ENCODE measurements at regions not wholly inside any gene's neighbourhood (a gene's known extent, or its start where the extent isn't known, plus 50 kb on each side); places are given as distances from the start of the nearest gene placed in this dataset.

- no peaks in the 10 kb centered on the region for H3K27me3 ChIP-seq
- no peaks in the 10 kb centered on the region for H3K4me1 ChIP-seq
- H3K27ac ChIP-seq: no peak overlapping the region
- H3K4me3 ChIP-seq: no peak overlapping the region
- WGBS, 5 donors: 13 to 29% (median 22%) methylated on average over 3 of the region's 3 CpGs
- no peaks in the 10 kb centered on the region for H3K9me3 ChIP-seq
- no peak for TF ChIP-seq POLR2AphosphoS5 (IDR thresholded peaks at IDR 0.05)
- no peak for TF ChIP-seq POLR2A (IDR thresholded peaks at IDR 0.05)
- no peak for TF ChIP-seq EP300 (IDR thresholded peaks at IDR 0.05)
- no peak for TF ChIP-seq CTCF (IDR thresholded peaks at IDR 0.05)
- no peaks in the 10 kb centered on the region for H3K36me3 ChIP-seq
- intact Hi-C loops (cut with DNase I; ENCODE audit: low total_unique reads): no loop called here
- no peak for DNase-seq
Measured at GRCh38 chr7:51666266-51666665, 349.7 kb upstream of the COBL start.

- Histone ChIP-seq H3K4me3 (no peak overlapping the region), H3K4me1 (no peaks in the 10 kb centered on the region), H3K27ac (no peak overlapping the region), H3K36me3 (no peaks in the 10 kb centered on the region), H3K9me3 (no peaks in the 10 kb centered on the region), H3K27me3 (no peaks in the 10 kb centered on the region)
- DNase-seq: no peak
- intact Hi-C loops (cut with DNase I; ENCODE audit: low total_unique reads): no loop called here
- TF ChIP-seq CTCF (IDR thresholded peaks at IDR 0.05) (no peak), EP300 (IDR thresholded peaks at IDR 0.05) (no peak), POLR2AphosphoS5 (IDR thresholded peaks at IDR 0.05) (no peak), POLR2A (IDR thresholded peaks at IDR 0.05) (no peak)
- 70 to 78% (median 77%) methylated on average over 7 of the region's 7 CpGs for WGBS, 5 donors
Measured at GRCh38 chr7:51665045-51665780, 348.6 kb upstream of the COBL start.

- no peak for TF ChIP-seq POLR2A (IDR thresholded peaks at IDR 0.05)
- TF ChIP-seq POLR2AphosphoS5 (IDR thresholded peaks at IDR 0.05): no peak
- TF ChIP-seq EP300 (IDR thresholded peaks at IDR 0.05): no peak
- TF ChIP-seq CTCF (IDR thresholded peaks at IDR 0.05): no peak
- no peaks in the 10 kb centered on the region for H3K4me1 ChIP-seq
- no peak overlapping the region for H3K4me3 ChIP-seq
- intact Hi-C loops (cut with DNase I; ENCODE audit: low total_unique reads): no loop called here
- no peak for DNase-seq
- no peaks in the 10 kb centered on the region for H3K27me3 ChIP-seq
- no peaks in the 10 kb centered on the region for H3K36me3 ChIP-seq
- 90 to 94% (median 93%) methylated on average over 7 of the region's 7 CpGs for WGBS, 5 donors
- H3K9me3 ChIP-seq: no peaks in the 10 kb centered on the region
- no peak overlapping the region for H3K27ac ChIP-seq
Measured at GRCh38 chr7:51660516-51660915, 343.9 kb upstream of the COBL start.

GRCh38 chr7:51658684-51659083 is 342.1 kb upstream of the COBL start:
- H3K27ac ChIP-seq: no peak overlapping the region
- no peak overlapping the region for H3K4me3 ChIP-seq
- intact Hi-C loops (cut with DNase I; ENCODE audit: low total_unique reads): no loop called here
- DNase-seq: no peak
- no peaks in the 10 kb centered on the region for H3K4me1 ChIP-seq
- no peaks in the 10 kb centered on the region for H3K27me3 ChIP-seq
- no peaks in the 10 kb centered on the region for H3K9me3 ChIP-seq
- TF ChIP-seq EP300 (IDR thresholded peaks at IDR 0.05): no peak
- no peak for TF ChIP-seq POLR2AphosphoS5 (IDR thresholded peaks at IDR 0.05)
- no peaks in the 10 kb centered on the region for H3K36me3 ChIP-seq
- 85 to 88% (median 87%) methylated on average over 6 of the region's 6 CpGs for WGBS, 5 donors

- H3K4me3 ChIP-seq: no peak overlapping the region
- no peaks in the 10 kb centered on the region for H3K36me3 ChIP-seq
- intact Hi-C loops (cut with DNase I; ENCODE audit: low total_unique reads): no loop called here
- TF ChIP-seq POLR2AphosphoS5 (IDR thresholded peaks at IDR 0.05) (peak; percentile 31 to 64 (median 46)), POLR2A (IDR thresholded peaks at IDR 0.05) (no peak)
- H3K27me3 ChIP-seq: no peaks in the 10 kb centered on the region
- no peak overlapping the region for H3K27ac ChIP-seq
- no peaks in the 10 kb centered on the region for H3K9me3 ChIP-seq
- DNase-seq: peak; percentile 63 to 89
- WGBS, 5 donors: 10 to 19% (median 17%) methylated on average over 14 of the region's 14 CpGs
- peaks cover 0 to 13% (median 10%) of the 10 kb centered on the region in 4 donors for H3K4me1 ChIP-seq
Measured at GRCh38 chr7:51647931-51648351, 331.3 kb upstream of the COBL start.
